Panc1 (cell line): ENCODE measurements at regions not wholly inside any gene's neighbourhood (a gene's known extent, or its start where the extent isn't known, plus 50 kb on each side); places are given as distances from the start of the nearest gene placed in this dataset.

Experiments
- CTCF ChIP-seq: fragments of 450-650 bp; IDR thresholded peaks from 2 replicates; pipeline ENCODE4 v1.5.1; 2017; ENCODE audit warnings: mild to moderate bottlenecking
- POLR2AphosphoS5 ChIP-seq: IDR thresholded peaks from 2 replicates; pipeline ENCODE4 v1.6.1; 2012; ENCODE audit warnings: mild to moderate bottlenecking, low read depth, low read length, moderate library complexity
- SIN3A ChIP-seq: IDR thresholded peaks from 2 replicates; pipeline ENCODE4 v1.6.1; 2012; ENCODE audit warnings: low read depth, mild to moderate bottlenecking, low read length, moderate library complexity, borderline replicate concordance; ENCODE audit not compliant: insufficient read depth
- TCF7L2 ChIP-seq: IDR thresholded peaks from 2 replicates; pipeline ENCODE4 v1.6.1; 2011; ENCODE audit warnings: mild to moderate bottlenecking, low read depth, low read length, inconsistent platforms
- TF ChIP-seq, protein P1 (sequence below), 2 experiments: IDR thresholded peaks; 2 replicates each; pipeline ENCODE4 v1.6.1; 2011 to 2012; ENCODE audit warnings: low read depth in 2 of 2, control low read depth in 1 of 2, low read length in 1 of 2, mild to moderate bottlenecking in 1 of 2, moderate library complexity in 1 of 2; ENCODE audit not compliant: insufficient read depth in 1 of 2

DNA sequence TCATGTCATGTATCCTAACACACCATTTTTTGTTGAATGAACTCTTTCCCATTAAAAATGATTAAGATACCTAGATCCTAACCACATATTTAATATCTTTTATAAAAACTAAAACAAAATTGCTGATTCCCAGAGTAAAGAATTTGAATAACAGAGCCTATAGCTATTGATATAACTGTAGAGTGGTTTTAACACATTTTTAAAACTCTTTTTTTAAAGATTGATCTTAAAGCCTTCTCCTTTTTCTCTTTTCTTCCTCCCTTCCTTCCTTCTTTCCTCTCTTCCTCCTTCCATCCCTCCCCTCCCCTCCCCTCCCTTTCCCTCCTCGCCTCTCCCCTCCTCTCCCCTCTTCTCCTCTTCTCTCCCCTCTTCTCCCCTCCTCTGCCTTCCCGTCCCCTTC lies 605.4 kb upstream of the FZD8 start:
- no peak for TF ChIP-seq POLR2AphosphoS5
- no peak for TF ChIP-seq CTCF
- TF ChIP-seq, protein P1, sequence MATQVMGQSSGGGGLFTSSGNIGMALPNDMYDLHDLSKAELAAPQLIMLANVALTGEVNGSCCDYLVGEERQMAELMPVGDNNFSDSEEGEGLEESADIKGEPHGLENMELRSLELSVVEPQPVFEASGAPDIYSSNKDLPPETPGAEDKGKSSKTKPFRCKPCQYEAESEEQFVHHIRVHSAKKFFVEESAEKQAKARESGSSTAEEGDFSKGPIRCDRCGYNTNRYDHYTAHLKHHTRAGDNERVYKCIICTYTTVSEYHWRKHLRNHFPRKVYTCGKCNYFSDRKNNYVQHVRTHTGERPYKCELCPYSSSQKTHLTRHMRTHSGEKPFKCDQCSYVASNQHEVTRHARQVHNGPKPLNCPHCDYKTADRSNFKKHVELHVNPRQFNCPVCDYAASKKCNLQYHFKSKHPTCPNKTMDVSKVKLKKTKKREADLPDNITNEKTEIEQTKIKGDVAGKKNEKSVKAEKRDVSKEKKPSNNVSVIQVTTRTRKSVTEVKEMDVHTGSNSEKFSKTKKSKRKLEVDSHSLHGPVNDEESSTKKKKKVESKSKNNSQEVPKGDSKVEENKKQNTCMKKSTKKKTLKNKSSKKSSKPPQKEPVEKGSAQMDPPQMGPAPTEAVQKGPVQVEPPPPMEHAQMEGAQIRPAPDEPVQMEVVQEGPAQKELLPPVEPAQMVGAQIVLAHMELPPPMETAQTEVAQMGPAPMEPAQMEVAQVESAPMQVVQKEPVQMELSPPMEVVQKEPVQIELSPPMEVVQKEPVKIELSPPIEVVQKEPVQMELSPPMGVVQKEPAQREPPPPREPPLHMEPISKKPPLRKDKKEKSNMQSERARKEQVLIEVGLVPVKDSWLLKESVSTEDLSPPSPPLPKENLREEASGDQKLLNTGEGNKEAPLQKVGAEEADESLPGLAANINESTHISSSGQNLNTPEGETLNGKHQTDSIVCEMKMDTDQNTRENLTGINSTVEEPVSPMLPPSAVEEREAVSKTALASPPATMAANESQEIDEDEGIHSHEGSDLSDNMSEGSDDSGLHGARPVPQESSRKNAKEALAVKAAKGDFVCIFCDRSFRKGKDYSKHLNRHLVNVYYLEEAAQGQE (IDR thresholded peaks at IDR 0.05; ENCODE audit: insufficient read depth in 1 of 2, low read depth in 2 of 2, low read length in 1 of 2): no peak
- TF ChIP-seq TCF7L2: no peak
- no peak for TF ChIP-seq SIN3A
